Stomach (tissue), 8 donors: ENCODE measurements at regions not wholly inside any gene's neighbourhood (a gene's known extent, or its start where the extent isn't known, plus 50 kb on each side); places are given as distances from the start of the nearest gene placed in this dataset.
A peak's percentile ranks its signal among the peaks of the same experiment; 100 is the strongest.
"Not testable (repeated sequence)": the region's sequence is repeated elsewhere in the genome, so short reads cannot be mapped to it uniquely, and the experiment has no call there.

Source experiments
- DNase-seq, 2 donors: peaks; one replicate each; pipeline versions ENCODE4 v3.0.0 to v3.0.0-alpha.2; 2013 to 2019
- H3K27ac ChIP-seq, 5 donors: fragments of 200-600 bp in 4 of 5; sonication (generic) in 4 of 5; one replicate each; pipeline ENCODE4 v1.5.1; 2013 to 2019; ENCODE audit warnings: mild to moderate bottlenecking in 1 of 5, moderate library complexity in 1 of 5
- H3K27me3 ChIP-seq, 3 donors: fragments of 200-600 bp; sonication (generic); one replicate each; pipeline ENCODE4 v1.5.1; 2017 to 2019; ENCODE audit warnings: mixed run types in 1 of 3
- H3K36me3 ChIP-seq, 4 donors: fragments of 200-600 bp; sonication (generic); 1 replicate in 3 of 4; 2 replicates in 1 of 4; pipeline ENCODE4 v1.5.1; 2016 to 2019
- H3K4me1 ChIP-seq, 4 donors: fragments of 200-600 bp; sonication (generic); one replicate each; pipeline ENCODE4 v1.5.1; 2016 to 2019
- H3K4me3 ChIP-seq, 4 donors: fragments of 200-600 bp; sonication (generic) in 3 of 4; one replicate each; pipeline ENCODE4 v1.5.1; 2016 to 2019; ENCODE audit warnings: mild to moderate bottlenecking in 1 of 4
- H3K9me3 ChIP-seq, 4 donors: fragments of 200-600 bp; sonication (generic); one replicate each; pipeline ENCODE4 v1.5.1; 2016 to 2019
- EP300 ChIP-seq: sonication (generic); formaldehyde crosslinking; IDR thresholded peaks from one replicate; pipeline ENCODE4 v1.6.1; 2017; ENCODE audit warnings: antibody characterized with exemption
- POLR2A ChIP-seq, 4 donors: fragments of 450-650 bp; IDR thresholded peaks; one replicate each; pipeline ENCODE4 v1.6.1; 2016; ENCODE audit warnings: antibody characterized with exemption in 4 of 4, control low read depth in 2 of 4, mild to moderate bottlenecking in 1 of 4, moderate library complexity in 1 of 4
- POLR2AphosphoS5 ChIP-seq, 3 donors: sonication (generic); formaldehyde crosslinking; IDR thresholded peaks; one replicate each; pipeline ENCODE4 v1.6.1; 2016; ENCODE audit warnings: antibody characterized with exemption in 3 of 3
- WGBS, 5 donors: extraction: QIAGEN DNeasy Blood & Tissue Kit in 3 of 5; methylation state at CpG; one replicate each; pipeline versions ENCODE4 v1.1.5 to v1.1.7; 2013 to 2018; 5-methylcytosine and 5-hydroxymethylcytosine counted together
- intact Hi-C: fragments of 100-400 bp; cut with DNase I; formaldehyde crosslinking; loops from one replicate; pipeline ENCODE4 v1.15.1; 2023; ENCODE audit warnings: low total_unique reads
- TF ChIP-seq, protein P1 (sequence below), 7 experiments: fragments of 450-650 bp in 4 of 7; fragments of 200-600 bp in 3 of 7; sonication (generic) in 3 of 7; IDR thresholded peaks; one replicate each; pipeline ENCODE4 v1.5.1; 2016 to 2019; ENCODE audit warnings: antibody characterized with exemption in 7 of 7, control low read depth in 2 of 7, mild to moderate bottlenecking in 1 of 7
- donor health status: healthy with polysubstance abuse.
- donor health status: Bipolar disorder and iron deficiency.
- donor health status: healthy.

DNA sequence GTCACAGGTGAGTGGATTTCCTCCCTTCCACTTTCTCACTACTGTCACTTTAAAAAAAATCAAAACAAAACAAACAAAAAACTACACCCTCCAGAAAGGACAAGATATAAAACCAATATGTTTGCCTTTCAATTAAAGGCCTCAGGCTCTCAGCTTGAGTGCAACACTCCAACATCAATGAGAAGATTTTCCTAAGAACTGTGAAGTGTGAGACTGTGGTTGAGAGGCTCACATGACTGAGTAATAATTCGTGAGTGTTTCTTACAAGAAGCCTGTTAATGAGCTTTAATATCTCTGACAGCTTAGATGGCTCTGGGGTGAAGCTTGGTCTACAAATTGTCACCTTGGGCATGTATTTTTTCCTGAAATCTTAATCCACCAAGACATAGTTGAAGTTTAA lies 216.1 kb downstream of the ETAA1 start:
- H3K27me3 ChIP-seq: no peaks in the 10 kb centered on the region
- H3K27ac ChIP-seq: no peak overlapping the region
- TF ChIP-seq, protein P1, sequence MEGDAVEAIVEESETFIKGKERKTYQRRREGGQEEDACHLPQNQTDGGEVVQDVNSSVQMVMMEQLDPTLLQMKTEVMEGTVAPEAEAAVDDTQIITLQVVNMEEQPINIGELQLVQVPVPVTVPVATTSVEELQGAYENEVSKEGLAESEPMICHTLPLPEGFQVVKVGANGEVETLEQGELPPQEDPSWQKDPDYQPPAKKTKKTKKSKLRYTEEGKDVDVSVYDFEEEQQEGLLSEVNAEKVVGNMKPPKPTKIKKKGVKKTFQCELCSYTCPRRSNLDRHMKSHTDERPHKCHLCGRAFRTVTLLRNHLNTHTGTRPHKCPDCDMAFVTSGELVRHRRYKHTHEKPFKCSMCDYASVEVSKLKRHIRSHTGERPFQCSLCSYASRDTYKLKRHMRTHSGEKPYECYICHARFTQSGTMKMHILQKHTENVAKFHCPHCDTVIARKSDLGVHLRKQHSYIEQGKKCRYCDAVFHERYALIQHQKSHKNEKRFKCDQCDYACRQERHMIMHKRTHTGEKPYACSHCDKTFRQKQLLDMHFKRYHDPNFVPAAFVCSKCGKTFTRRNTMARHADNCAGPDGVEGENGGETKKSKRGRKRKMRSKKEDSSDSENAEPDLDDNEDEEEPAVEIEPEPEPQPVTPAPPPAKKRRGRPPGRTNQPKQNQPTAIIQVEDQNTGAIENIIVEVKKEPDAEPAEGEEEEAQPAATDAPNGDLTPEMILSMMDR (IDR thresholded peaks at IDR 0.05): no peak
- TF ChIP-seq POLR2AphosphoS5 (IDR thresholded peaks at IDR 0.05) (no peak), EP300 (no peak), POLR2A (IDR thresholded peaks at IDR 0.05) (no peak)
- intact Hi-C loops: no loop called here
- no peak overlapping the region for H3K4me3 ChIP-seq
- no peaks in the 10 kb centered on the region for H3K36me3 ChIP-seq
- no peaks in the 10 kb centered on the region for H3K4me1 ChIP-seq
- no peak for DNase-seq
- no peaks in the 10 kb centered on the region for H3K9me3 ChIP-seq
- 50 to 75% (median 67%) methylated on average over 1 of the region's 1 CpG for whole genome bisulfite sequencing, 5 donors

DNA sequence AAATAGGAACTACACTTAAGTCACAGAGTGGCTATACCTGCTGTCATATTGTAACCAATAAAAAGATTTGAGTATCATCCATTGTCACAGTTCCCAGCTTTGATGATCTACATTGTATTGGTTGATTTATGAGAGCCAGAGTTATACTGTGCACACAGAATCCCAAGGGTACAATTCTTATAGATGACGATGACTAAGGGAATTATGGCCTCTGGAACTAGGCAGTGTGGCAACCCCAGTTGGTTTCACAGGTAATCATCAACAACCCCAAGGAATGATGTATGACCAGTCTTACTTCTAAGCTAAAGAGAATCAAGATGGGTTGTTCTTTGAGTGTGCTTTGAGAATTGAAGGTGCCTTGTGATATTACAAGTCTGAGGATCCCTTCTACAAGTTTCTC lies 217.3 kb downstream of the ETAA1 start:
- H3K27me3 ChIP-seq: no peaks in the 10 kb centered on the region
- WGBS, 5 donors: 84 to 97% (median 93%) methylated on average over 1 of the region's 1 CpG
- DNase-seq: no peak
- no peak for TF ChIP-seq POLR2AphosphoS5 (IDR thresholded peaks at IDR 0.05)
- no peak for TF ChIP-seq POLR2A (IDR thresholded peaks at IDR 0.05)
- TF ChIP-seq, protein P1 (IDR thresholded peaks at IDR 0.05): no peak
- TF ChIP-seq EP300: no peak
- no peaks in the 10 kb centered on the region for H3K9me3 ChIP-seq
- H3K27ac ChIP-seq: no peak overlapping the region
- no peaks in the 10 kb centered on the region for H3K36me3 ChIP-seq
- no peaks in the 10 kb centered on the region for H3K4me1 ChIP-seq
- intact Hi-C loops: no loop called here
- no peak overlapping the region for H3K4me3 ChIP-seq

DNA sequence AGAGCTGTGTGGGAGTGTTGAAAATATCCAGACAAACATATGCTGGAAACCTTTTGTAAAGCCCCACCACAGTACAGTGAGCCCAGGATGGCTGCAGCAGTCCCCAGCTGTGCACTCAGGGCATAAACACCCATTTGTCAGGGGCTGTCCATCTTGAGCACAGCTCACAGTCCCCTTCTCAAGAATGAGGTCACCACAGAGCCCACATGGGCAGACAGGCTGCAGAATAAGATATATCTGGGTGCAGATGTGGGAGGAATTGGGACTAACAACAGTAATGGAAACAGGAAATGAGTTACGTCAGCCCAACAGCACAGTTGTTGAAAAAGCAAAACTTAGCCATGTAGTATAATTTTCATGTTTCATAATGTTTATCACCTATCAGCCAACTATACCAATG lies 219.6 kb downstream of the ETAA1 start:
- no peaks in the 10 kb centered on the region for H3K9me3 ChIP-seq
- no peak overlapping the region for H3K27ac ChIP-seq
- no peaks in the 10 kb centered on the region for H3K4me1 ChIP-seq
- TF ChIP-seq POLR2A (IDR thresholded peaks at IDR 0.05) (no peak), POLR2AphosphoS5 (IDR thresholded peaks at IDR 0.05) (no peak), EP300 (no peak)
- TF ChIP-seq, protein P1 (IDR thresholded peaks at IDR 0.05): no peak
- intact Hi-C loops: no loop called here
- H3K27me3 ChIP-seq: no peaks in the 10 kb centered on the region
- WGBS, 5 donors: 52 to 69% (median 60%) methylated on average over 1 of the region's 1 CpG
- H3K4me3 ChIP-seq: no peak overlapping the region
- peak in 1 of 2 donors; percentile 85 for DNase-seq
- no peaks in the 10 kb centered on the region for H3K36me3 ChIP-seq

- TF ChIP-seq, protein P1 (IDR thresholded peaks at IDR 0.05): no peak
- TF ChIP-seq POLR2AphosphoS5 (IDR thresholded peaks at IDR 0.05) (no peak), POLR2A (IDR thresholded peaks at IDR 0.05) (no peak), EP300 (no peak)
- intact Hi-C loops: no loop called here
Measured at GRCh38 chr2:67619204-67619603, 222.1 kb downstream of the ETAA1 start.

GRCh38 chr2:67623741-67624140 lies 226.6 kb downstream of the ETAA1 start:
- intact Hi-C loops, H3K4me3 ChIP-seq, H3K36me3 ChIP-seq, DNase-seq, H3K27ac ChIP-seq, H3K4me1 ChIP-seq, H3K9me3 ChIP-seq, H3K27me3 ChIP-seq: not testable (repeated sequence)
- 81 to 93% (median 90%) methylated on average over 2 of the region's 2 CpGs for WGBS, 5 donors

More at GRCh38 chr2:67619204-67619603, 222.1 kb downstream of the ETAA1 start:
- H3K4me1 ChIP-seq: no peaks in the 10 kb centered on the region
- H3K9me3 ChIP-seq: no peaks in the 10 kb centered on the region
- H3K27me3 ChIP-seq: no peaks in the 10 kb centered on the region
- no peaks in the 10 kb centered on the region for H3K36me3 ChIP-seq
- H3K27ac ChIP-seq: no peak overlapping the region
- H3K4me3 ChIP-seq: no peak overlapping the region
- DNase-seq: no peak
